Endothelial cell (in vitro differentiated cells): ENCODE measurements at regions not wholly inside any gene's neighbourhood (a gene's known extent, or its start where the extent isn't known, plus 50 kb on each side); places are given as distances from the start of the nearest gene placed in this dataset.
"Not testable (repeated sequence)": the region's sequence is repeated elsewhere in the genome, so short reads cannot be mapped to it uniquely, and the experiment has no call there.

Source experiments
- DNase-seq: peaks from one replicate; pipeline ENCODE4 v3.0.0; 2021; ENCODE audit warnings: low spot score
- H3K27ac Mint-ChIP-seq: one replicate; pipeline ENCODE4 v1.8.0; 2021; ENCODE audit warnings: mixed read lengths, inconsistent platforms; ENCODE audit not compliant: unreplicated experiment
- H3K27me3 Mint-ChIP-seq: one replicate; pipeline ENCODE4 v1.8.0; 2021; ENCODE audit warnings: mild to moderate bottlenecking, moderate library complexity, mixed read lengths, inconsistent platforms; ENCODE audit not compliant: unreplicated experiment
- H3K36me3 Mint-ChIP-seq: one replicate; pipeline ENCODE4 v1.8.0; 2021; ENCODE audit warnings: mild to moderate bottlenecking, low read depth, mixed read lengths, inconsistent platforms; ENCODE audit not compliant: unreplicated experiment
- H3K4me1 Mint-ChIP-seq: one replicate; pipeline ENCODE4 v1.8.0; 2021; ENCODE audit warnings: mild to moderate bottlenecking, mixed read lengths, inconsistent platforms; ENCODE audit not compliant: unreplicated experiment
- H3K4me3 Mint-ChIP-seq: one replicate; pipeline ENCODE4 v1.8.0; 2021; ENCODE audit warnings: mild to moderate bottlenecking, mixed read lengths, inconsistent platforms; ENCODE audit not compliant: unreplicated experiment
- H3K9me3 Mint-ChIP-seq: one replicate; pipeline ENCODE4 v1.8.0; 2021; ENCODE audit warnings: mixed read lengths, inconsistent platforms; ENCODE audit not compliant: unreplicated experiment
- CTCF ChIP-seq: fragments of 200-600 bp; sonication (generic); IDR thresholded peaks from one replicate; pipeline ENCODE4 v1.5.0; 2021; ENCODE audit warnings: antibody characterized with exemption; ENCODE audit not compliant: unreplicated experiment

- no peaks in the 10 kb centered on the region for H3K9me3 Mint-ChIP-seq
- H3K27me3 Mint-ChIP-seq = no peaks in the 10 kb centered on the region
- no peaks in the 10 kb centered on the region for H3K4me1 Mint-ChIP-seq
- H3K27ac Mint-ChIP-seq = no peak overlapping the region
- no peak overlapping the region for H3K4me3 Mint-ChIP-seq
- TF ChIP-seq CTCF = no peak
- H3K36me3 Mint-ChIP-seq = no peaks in the 10 kb centered on the region
- no peak for DNase-seq
Measured at GRCh38 chr6:68059899-68060298, 575.2 kb upstream of the ADGRB3 start.

GRCh38 chr6:68059261-68059660, 575.8 kb upstream of the ADGRB3 start:
- no peaks in the 10 kb centered on the region for H3K4me1 Mint-ChIP-seq
- H3K36me3 Mint-ChIP-seq = no peaks in the 10 kb centered on the region
- DNase-seq = no peak
- no peaks in the 10 kb centered on the region for H3K9me3 Mint-ChIP-seq
- no peak overlapping the region for H3K27ac Mint-ChIP-seq
- TF ChIP-seq CTCF = no peak
- H3K4me3 Mint-ChIP-seq = no peak overlapping the region
- H3K27me3 Mint-ChIP-seq = no peaks in the 10 kb centered on the region

DNA sequence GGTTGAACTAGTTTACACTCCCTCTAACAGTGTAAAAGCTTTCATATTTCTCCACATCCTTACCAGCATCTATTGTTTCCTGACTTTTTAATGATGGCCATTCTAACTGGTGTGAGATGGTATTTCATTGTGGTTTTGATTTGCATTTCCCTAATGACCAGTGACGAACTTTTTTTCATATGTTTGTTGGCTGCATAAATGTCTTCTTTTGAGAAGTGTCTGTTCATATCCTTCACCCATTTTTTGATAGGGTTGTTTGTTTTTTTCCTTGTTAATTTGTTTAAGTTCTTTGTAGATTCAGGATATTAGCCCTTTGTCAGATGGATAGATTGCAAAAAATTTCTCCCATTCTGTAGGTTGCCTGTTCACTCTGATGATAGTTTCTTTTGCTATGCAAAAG, 578.5 kb upstream of the ADGRB3 start:
- H3K4me1 Mint-ChIP-seq = not testable (repeated sequence)

GRCh38 chr6:68054756-68055155, 580.3 kb upstream of the ADGRB3 start:
- no peaks in the 10 kb centered on the region for H3K9me3 Mint-ChIP-seq
- no peak overlapping the region for H3K27ac Mint-ChIP-seq

More for the DNA sequence above, 578.5 kb upstream of the ADGRB3 start:
- DNase-seq, H3K4me3 Mint-ChIP-seq, H3K9me3 Mint-ChIP-seq, H3K27me3 Mint-ChIP-seq, H3K36me3 Mint-ChIP-seq, H3K27ac Mint-ChIP-seq: not testable (repeated sequence)

GRCh38 chr6:68053805-68054373, 581.2 kb upstream of the ADGRB3 start:
- H3K27ac Mint-ChIP-seq = no peak overlapping the region
- H3K27me3 Mint-ChIP-seq = no peaks in the 10 kb centered on the region
- H3K4me1 Mint-ChIP-seq = no peaks in the 10 kb centered on the region

More at GRCh38 chr6:68054756-68055155, 580.3 kb upstream of the ADGRB3 start:
- no peaks in the 10 kb centered on the region for H3K36me3 Mint-ChIP-seq
- no peak for DNase-seq
- no peak overlapping the region for H3K4me3 Mint-ChIP-seq
- no peak for TF ChIP-seq CTCF
- H3K4me1 Mint-ChIP-seq = no peaks in the 10 kb centered on the region
- H3K27me3 Mint-ChIP-seq = no peaks in the 10 kb centered on the region

More at GRCh38 chr6:68053805-68054373, 581.2 kb upstream of the ADGRB3 start:
- TF ChIP-seq CTCF = no peak
- no peaks in the 10 kb centered on the region for H3K36me3 Mint-ChIP-seq
- no peaks in the 10 kb centered on the region for H3K9me3 Mint-ChIP-seq
- DNase-seq = no peak
- no peak overlapping the region for H3K4me3 Mint-ChIP-seq
